Small intestine (tissue), 7 donors: ENCODE measurements at regions not wholly inside any gene's neighbourhood (a gene's known extent, or its start where the extent isn't known, plus 50 kb on each side); places are given as distances from the start of the nearest gene placed in this dataset.

Experiments used
- DNase-seq, 2 donors: peaks; one replicate each; pipeline versions ENCODE4 v3.0.0 to v3.0.0-alpha.2; 2013
- FAIRE-seq: peaks from 2 replicates; lab custom pipeline; 2012; peaks lifted over from hg19 to GRCh38; lab: Jason Lieb, UNC
- H3K27ac ChIP-seq, 3 donors: one replicate each; pipeline ENCODE4 v1.5.1; 2013; ENCODE audit warnings: low read length in 2 of 3, mild to moderate bottlenecking in 2 of 3, control low read depth in 1 of 3, inconsistent platforms in 1 of 3, low read depth in 1 of 3, moderate library complexity in 1 of 3
- H3K27me3 ChIP-seq, 3 donors: one replicate each; pipeline ENCODE4 v1.6.1; 2013; ENCODE audit warnings: low read length in 3 of 3, inconsistent platforms in 1 of 3; ENCODE audit not compliant: control insufficient read depth in 3 of 3, insufficient read depth in 3 of 3
- H3K36me3 ChIP-seq, 3 donors: one replicate each; pipeline ENCODE4 v1.6.1; 2013; ENCODE audit warnings: low read length in 3 of 3, inconsistent platforms in 1 of 3, low read depth in 1 of 3, mild to moderate bottlenecking in 1 of 3, moderate library complexity in 1 of 3; ENCODE audit not compliant: control insufficient read depth in 3 of 3, insufficient read depth in 2 of 3
- H3K4me1 ChIP-seq, 3 donors: one replicate each; pipeline ENCODE4 v1.6.1; 2013; ENCODE audit warnings: low read length in 2 of 3, inconsistent platforms in 1 of 3, low read depth in 1 of 3, mild to moderate bottlenecking in 1 of 3, moderate library complexity in 1 of 3; ENCODE audit not compliant: control insufficient read depth in 3 of 3, insufficient read depth in 2 of 3
- H3K4me3 ChIP-seq, 3 donors: one replicate each; pipeline ENCODE4 v1.5.1; 2013; ENCODE audit warnings: low read length in 3 of 3, control low read depth in 1 of 3, inconsistent platforms in 1 of 3, low read depth in 1 of 3, mild to moderate bottlenecking in 1 of 3, moderate library complexity in 1 of 3
- H3K9me3 ChIP-seq, 2 donors: one replicate each; pipeline ENCODE4 v1.6.1; 2013; ENCODE audit warnings: low read depth in 1 of 2, low read length in 1 of 2; ENCODE audit not compliant: control insufficient read depth in 2 of 2, insufficient read depth in 1 of 2
- WGBS, 3 donors: extraction: QIAGEN DNeasy Blood & Tissue Kit; methylation state at CpG; one replicate each; pipeline ENCODE4 v1.1.7; 2013; 5-methylcytosine and 5-hydroxymethylcytosine counted together
- donor health status: healthy with polysubstance abuse.
- donor health status: control.
- donor health status: control.
- donor health status: Bipolar disorder and iron deficiency.
- donor health status: healthy.

- Histone ChIP-seq H3K27ac (no peak overlapping the region), H3K9me3 (no peaks in the 10 kb centered on the region), H3K4me3 (no peak overlapping the region), H3K36me3 (no peaks in the 10 kb centered on the region), H3K4me1 (no peaks in the 10 kb centered on the region), H3K27me3 (no peaks in the 10 kb centered on the region)
- no peak for FAIRE-seq
- WGBS, 3 donors: 72 to 74% (median 74%) methylated on average over 4 of the region's 4 CpGs
- no peak for DNase-seq
Measured at GRCh38 chr5:20486826-20487225, 498.8 kb upstream of the CDH18 start.

- Histone ChIP-seq H3K4me1 (no peaks in the 10 kb centered on the region), H3K36me3 (no peaks in the 10 kb centered on the region), H3K27ac (no peak overlapping the region), H3K4me3 (no peak overlapping the region), H3K9me3 (peaks cover 4 to 5% of the 10 kb centered on the region in 2 donors), H3K27me3 (no peaks in the 10 kb centered on the region)
- 65 to 89% (median 65%) methylated on average over 1 of the region's 1 CpG for WGBS, 3 donors
- DNase-seq (no peak), FAIRE-seq (no peak)
Measured at GRCh38 chr5:20476016-20476415, 488.0 kb upstream of the CDH18 start.

- H3K36me3 ChIP-seq: no peaks in the 10 kb centered on the region
- FAIRE-seq: no peak
- 84 to 96% (median 92%) methylated on average over 1 of the region's 1 CpG for WGBS, 3 donors
- no peak for DNase-seq
- no peak overlapping the region for H3K27ac ChIP-seq
- no peaks in the 10 kb centered on the region for H3K4me1 ChIP-seq
- H3K9me3 ChIP-seq: no peaks in the 10 kb centered on the region
- H3K27me3 ChIP-seq: no peaks in the 10 kb centered on the region
- no peak overlapping the region for H3K4me3 ChIP-seq
Measured at GRCh38 chr5:20470997-20471396, 483.0 kb upstream of the CDH18 start.

- H3K9me3 ChIP-seq: no peaks in the 10 kb centered on the region
- no peaks in the 10 kb centered on the region for H3K4me1 ChIP-seq
- H3K4me3 ChIP-seq: no peak overlapping the region
- no peaks in the 10 kb centered on the region for H3K36me3 ChIP-seq
- WGBS, 3 donors: 35 to 54% (median 52%) methylated on average over 2 of the region's 2 CpGs
- no peak overlapping the region for H3K27ac ChIP-seq
- FAIRE-seq (no peak), DNase-seq (no peak)
- no peaks in the 10 kb centered on the region for H3K27me3 ChIP-seq
Measured at GRCh38 chr5:20469792-20470191, 481.8 kb upstream of the CDH18 start.

GRCh38 chr5:20469390-20469789 lies 481.4 kb upstream of the CDH18 start:
- H3K36me3 ChIP-seq: no peaks in the 10 kb centered on the region
- WGBS, 3 donors: 84 to 88% (median 84%) methylated on average over 3 of the region's 3 CpGs

GRCh38 chr5:20466512-20466911 lies 478.5 kb upstream of the CDH18 start:
- Histone ChIP-seq H3K27me3 (no peaks in the 10 kb centered on the region), H3K27ac (no peak overlapping the region), H3K4me1 (no peaks in the 10 kb centered on the region), H3K36me3 (no peaks in the 10 kb centered on the region), H3K4me3 (no peak overlapping the region), H3K9me3 (no peaks in the 10 kb centered on the region)
- no peak for DNase-seq
- WGBS, 3 donors: 24 to 85% (median 72%) methylated on average over 1 of the region's 1 CpG
- FAIRE-seq: no peak

More at GRCh38 chr5:20469390-20469789, 481.4 kb upstream of the CDH18 start:
- Histone ChIP-seq H3K27ac (no peak overlapping the region), H3K4me3 (no peak overlapping the region), H3K4me1 (no peaks in the 10 kb centered on the region), H3K9me3 (no peaks in the 10 kb centered on the region), H3K27me3 (no peaks in the 10 kb centered on the region)
- no peak for DNase-seq
- FAIRE-seq: no peak

GRCh38 chr5:20463206-20463605 lies 475.2 kb upstream of the CDH18 start:
- Histone ChIP-seq H3K9me3 (peaks cover 0 to 3% of the 10 kb centered on the region in 2 donors), H3K4me3 (no peak overlapping the region), H3K4me1 (no peaks in the 10 kb centered on the region), H3K27ac (no peak overlapping the region), H3K36me3 (no peaks in the 10 kb centered on the region), H3K27me3 (no peaks in the 10 kb centered on the region)
- FAIRE-seq (no peak), DNase-seq (no peak)
- WGBS, 3 donors: 49 to 65% (median 61%) methylated on average over 4 of the region's 4 CpGs

GRCh38 chr5:20446121-20446520 lies 458.1 kb upstream of the CDH18 start:
- no peak overlapping the region for H3K27ac ChIP-seq
- H3K4me3 ChIP-seq: no peak overlapping the region
- FAIRE-seq: no peak
- DNase-seq: no peak
- 86 to 91% (median 88%) methylated on average over 3 of the region's 3 CpGs for WGBS, 3 donors
- no peaks in the 10 kb centered on the region for H3K4me1 ChIP-seq
- peaks cover 0 to 1% of the 10 kb centered on the region in 2 donors for H3K9me3 ChIP-seq
- H3K27me3 ChIP-seq: no peaks in the 10 kb centered on the region
- no peaks in the 10 kb centered on the region for H3K36me3 ChIP-seq

GRCh38 chr5:20445326-20445860 lies 457.4 kb upstream of the CDH18 start:
- Histone ChIP-seq H3K36me3 (no peaks in the 10 kb centered on the region), H3K4me3 (no peak overlapping the region), H3K27me3 (no peaks in the 10 kb centered on the region), H3K27ac (no peak overlapping the region), H3K9me3 (peaks cover 0 to 1% of the 10 kb centered on the region in 2 donors), H3K4me1 (no peaks in the 10 kb centered on the region)
- 43 to 56% (median 53%) methylated on average over 1 of the region's 1 CpG for WGBS, 3 donors
- DNase-seq (no peak), FAIRE-seq (no peak)
